PC-9 (cell line): ENCODE measurements at regions not wholly inside any gene's neighbourhood (a gene's known extent, or its start where the extent isn't known, plus 50 kb on each side); places are given as distances from the start of the nearest gene placed in this dataset.

Source experiments
- BruUV-seq: library from RNA; stranded (reverse); fragments of 400-500 nt; replicated peaks from 2 replicates; lab custom pipeline; 2021; lab: Mats Ljungman, UMichigan
- CTCF ChIA-PET: fragments of 300-600 bp; sonication (Branson Sonifier 250); formaldehyde crosslinking; loops from one replicate; lab custom pipeline; 2022; ENCODE audit warnings: antibody characterized with exemption; lab: Charles Lee
- POLR2A ChIA-PET: fragments of 300-600 bp; sonication (Branson Sonifier 250); formaldehyde crosslinking; loops from one replicate; lab custom pipeline; 2022; ENCODE audit warnings: antibody characterized with exemption; ENCODE audit not compliant: unreplicated experiment; lab: Charles Lee
- DNase-seq, 2 experiments: peaks; one replicate each; pipeline versions ENCODE4 v3.0.0 to v3.0.0-alpha.2; 2015 to 2022; ENCODE audit warnings: mixed read lengths in 1 of 2
- H2AFZ ChIP-seq: fragments of 200-600 bp; sonication (generic); 2 replicates; pipeline ENCODE4 v1.8.1; 2017; ENCODE audit warnings: antibody characterized with exemption
- H3F3A ChIP-seq: fragments of 200-600 bp; sonication (generic); 2 replicates; pipeline ENCODE4 v1.8.1; 2017; ENCODE audit warnings: antibody characterized with exemption, mild to moderate bottlenecking, low read depth; ENCODE audit not compliant: insufficient read depth
- H3K27ac ChIP-seq: fragments of 200-600 bp; sonication (generic); 2 replicates; pipeline ENCODE4 v1.6.1; 2016; ENCODE audit warnings: mixed run types
- H3K27me3 ChIP-seq: fragments of 200-600 bp; sonication (generic); 2 replicates; pipeline ENCODE4 v1.6.1; 2016; ENCODE audit warnings: low read depth, mixed run types; ENCODE audit not compliant: insufficient read depth
- H3K36me3 ChIP-seq: fragments of 200-600 bp; sonication (generic); 2 replicates; pipeline ENCODE4 v1.6.1; 2016; ENCODE audit warnings: low read depth, mixed run types
- H3K4me1 ChIP-seq: fragments of 200-600 bp; sonication (generic); replicated peaks from 2 replicates; pipeline ENCODE4 v1.6.1; 2016; ENCODE audit warnings: mixed run types; ENCODE audit not compliant: insufficient read depth
- H3K4me2 ChIP-seq: fragments of 200-600 bp; sonication (generic); 2 replicates; pipeline ENCODE4 v1.6.1; 2017; ENCODE audit warnings: mixed run types
- H3K4me3 ChIP-seq: fragments of 200-600 bp; sonication (generic); 2 replicates; pipeline ENCODE4 v1.6.1; 2016; ENCODE audit warnings: mixed run types
- H3K79me2 ChIP-seq: fragments of 200-600 bp; sonication (generic); 2 replicates; pipeline ENCODE4 v1.6.1; 2017; ENCODE audit warnings: low read depth, mixed run types
- H3K9me2 ChIP-seq: fragments of 200-600 bp; sonication (generic); 2 replicates; pipeline ENCODE4 v1.8.1; 2017; ENCODE audit warnings: mild to moderate bottlenecking; ENCODE audit not compliant: insufficient read depth
- H3K9me3 ChIP-seq: fragments of 200-600 bp; sonication (generic); 2 replicates; pipeline ENCODE4 v1.8.1; 2016; ENCODE audit warnings: low read depth; ENCODE audit not compliant: insufficient read depth
- H4K20me1 ChIP-seq: fragments of 200-600 bp; sonication (generic); 2 replicates; pipeline ENCODE4 v1.8.1; 2017; ENCODE audit not compliant: insufficient read depth
- CTCF ChIP-seq: fragments of 200-600 bp; sonication (generic); conservative IDR thresholded peaks from 2 replicates; pipeline ENCODE4 v1.6.1; 2017; ENCODE audit warnings: mixed run types, antibody characterized with exemption, mild to moderate bottlenecking, moderate library complexity
- EZH2 ChIP-seq: fragments of 200-600 bp; sonication (generic); IDR thresholded peaks from 2 replicates; pipeline ENCODE4 v1.8.0; 2017; ENCODE audit warnings: antibody characterized with exemption, low read depth
- intact Hi-C: fragments of 100-400 bp; cut with micrococcal nuclease; formaldehyde crosslinking; loops from one replicate; pipeline ENCODE4 v1.10.0; 2022; ENCODE audit not compliant: unreplicated experiment

- H3K79me2 ChIP-seq, result no peaks in the 10 kb centered on the region
- H3K4me1 ChIP-seq, result no peaks in the 10 kb centered on the region
- H3K27ac ChIP-seq, result no peak overlapping the region
- CTCF ChIA-PET, result no interaction called here
- no peaks in the 10 kb centered on the region for H3K27me3 ChIP-seq
- BruUV-seq, result no TSS peak
- H3K4me3 ChIP-seq, result no peak overlapping the region
- no peaks in the 10 kb centered on the region for H4K20me1 ChIP-seq
- no peaks in the 10 kb centered on the region for H3K36me3 ChIP-seq
- no peak overlapping the region for H2AFZ ChIP-seq
- no peak for DNase-seq
- no peaks in the 10 kb centered on the region for H3F3A ChIP-seq
- intact Hi-C loops, result no loop called here
- H3K9me3 ChIP-seq, result no peaks in the 10 kb centered on the region
- no peak for TF ChIP-seq EZH2
- H3K4me2 ChIP-seq, result no peak overlapping the region
- POLR2A ChIA-PET, result no interaction called here
- no peaks in the 10 kb centered on the region for H3K9me2 ChIP-seq
These were observed 93.9 kb downstream of the NKX2-1 start for GRCh38 chr14:36426113-36426512.

GRCh38 chr14:36424478-36425102 lies 95.4 kb downstream of the NKX2-1 start:
- no peaks in the 10 kb centered on the region for H3K36me3 ChIP-seq
- no peak overlapping the region for H2AFZ ChIP-seq
- no peaks in the 10 kb centered on the region for H3K79me2 ChIP-seq
- intact Hi-C loops, result no loop called here
- ChIA-PET CTCF (no interaction called here), POLR2A (no interaction called here)
- H3F3A ChIP-seq, result no peaks in the 10 kb centered on the region
- no peak overlapping the region for H3K4me2 ChIP-seq
- no peak overlapping the region for H3K27ac ChIP-seq
- H4K20me1 ChIP-seq, result no peaks in the 10 kb centered on the region
- no peaks in the 10 kb centered on the region for H3K9me2 ChIP-seq
- TF ChIP-seq CTCF, result no peak
- TF ChIP-seq EZH2, result no peak
- H3K9me3 ChIP-seq, result no peaks in the 10 kb centered on the region
- H3K4me3 ChIP-seq, result no peak overlapping the region
- no peak for DNase-seq
- H3K4me1 ChIP-seq, result no peaks in the 10 kb centered on the region
- H3K27me3 ChIP-seq, result no peaks in the 10 kb centered on the region
- no TSS peak for BruUV-seq

GRCh38 chr14:36423430-36423829 lies 96.6 kb downstream of the NKX2-1 start:
- CTCF ChIA-PET, result interaction anchor here (0.6 kb wide), 1 partner anchor 219 kb away, joined by 3 read pairs; no protein-coding TSS in a partner anchor
- no peak for DNase-seq
- intact Hi-C loops, result no loop called here
- Histone ChIP-seq H3K4me3 (no peak overlapping the region), H3K9me2 (no peaks in the 10 kb centered on the region), H3K36me3 (no peaks in the 10 kb centered on the region), H3K4me2 (no peak overlapping the region), H3K9me3 (no peaks in the 10 kb centered on the region), H4K20me1 (no peaks in the 10 kb centered on the region), H3K79me2 (no peaks in the 10 kb centered on the region), H2AFZ (no peak overlapping the region), H3F3A (no peaks in the 10 kb centered on the region), H3K27ac (no peak overlapping the region), H3K4me1 (no peaks in the 10 kb centered on the region), H3K27me3 (no peaks in the 10 kb centered on the region)
- no TSS peak for BruUV-seq
- no peak for TF ChIP-seq CTCF
- no peak for TF ChIP-seq EZH2
- POLR2A ChIA-PET, result no interaction called here
